Heart left ventricle (tissue), 16 donors: ENCODE measurements at regions not wholly inside any gene's neighbourhood (a gene's known extent, or its start where the extent isn't known, plus 50 kb on each side); places are given as distances from the start of the nearest gene placed in this dataset.
A peak's percentile ranks its signal among the peaks of the same experiment; 100 is the strongest.

Experiments
- ATAC-seq, 4 donors: fragments of 200-7000 bp; cut with Tn5 transposase; one replicate each; pipeline ENCODE4 v1.9.1; 2020 to 2022; ENCODE audit warnings: moderate library complexity in 4 of 4, mild to moderate bottlenecking in 3 of 4, moderate number of reproducible peaks in 1 of 4
- DNase-seq, 5 donors: peaks; one replicate each; pipeline ENCODE4 v3.0.0-alpha.2; 2020
- H3K27ac ChIP-seq, 12 donors: fragments of 200-600 bp; sonication (generic) in 4 of 12; one replicate each; pipeline versions ENCODE4 v1.5.0 to v1.8.0; 2016 to 2022; ENCODE audit warnings: mild to moderate bottlenecking in 2 of 12
- H3K27me3 ChIP-seq, 9 donors: fragments of 200-600 bp; sonication (generic) in 2 of 9; one replicate each; pipeline versions ENCODE4 v1.5.1 to v1.8.0; 2016 to 2022; ENCODE audit warnings: mild to moderate bottlenecking in 3 of 9
- H3K36me3 ChIP-seq, 9 donors: fragments of 200-600 bp; sonication (generic) in 2 of 9; one replicate each; pipeline versions ENCODE4 v1.5.0 to v1.8.0; 2018 to 2022; ENCODE audit warnings: mild to moderate bottlenecking in 2 of 9
- H3K4me1 ChIP-seq, 12 donors: fragments of 200-600 bp; sonication (generic) in 4 of 12; one replicate each; pipeline versions ENCODE4 v1.5.0 to v1.8.0; 2016 to 2022; ENCODE audit warnings: mild to moderate bottlenecking in 3 of 12
- H3K4me3 ChIP-seq, 12 donors: fragments of 200-600 bp; sonication (generic) in 4 of 12; one replicate each; pipeline versions ENCODE4 v1.5.0 to v1.8.0; 2017 to 2022; ENCODE audit warnings: mild to moderate bottlenecking in 9 of 12, moderate library complexity in 4 of 12
- H3K9me3 ChIP-seq, 12 donors: fragments of 200-600 bp; sonication (generic) in 4 of 12; one replicate each; pipeline versions ENCODE4 v1.5.0 to v1.8.0; 2016 to 2022; ENCODE audit warnings: mild to moderate bottlenecking in 1 of 12
- POLR2A ChIP-seq, 2 donors: fragments of 450-650 bp; IDR thresholded peaks; one replicate each; pipeline ENCODE4 v1.6.1; 2017; ENCODE audit warnings: antibody characterized with exemption in 2 of 2, mild to moderate bottlenecking in 2 of 2, moderate library complexity in 2 of 2
- WGBS, 4 donors: extraction: QIAGEN DNeasy Blood & Tissue Kit in 2 of 4; methylation state at CpG; one replicate each; pipeline versions ENCODE4 v1.1.5 to v1.1.7; 2013 to 2018; 5-methylcytosine and 5-hydroxymethylcytosine counted together
- intact Hi-C, 10 donors: fragments of 100-400 bp; cut with DNase I; formaldehyde crosslinking; loops; one replicate each; pipeline versions ENCODE4 v1.11.1 to v1.14.2; 2022
- TF ChIP-seq, protein P1 (sequence below), 12 donors: fragments of 200-600 bp; sonication (generic) in 4 of 12; IDR thresholded peaks; one replicate each; pipeline versions ENCODE4 v1.5.0 to v1.8.0; 2018 to 2022; ENCODE audit warnings: antibody characterized with exemption in 12 of 12, mild to moderate bottlenecking in 5 of 12
- donor health status: ischemic (EF 13 %, LVEDD 7.1; RV severe dilation, severe dysfunction).
- donor health status: healthy with polysubstance abuse.
- donor health status: DM: no; HTN: yes; CAD: no.
- donor health status: DM: no; HTN: no; CAD: no.
- donor health status: ischemic (EF 25% LVEDD 6.9; RV normal size, moderate dysfunction).
- donor health status: ischemic (EF 25% LVEDD 5.7; RV mildly dilated, moderate dysfunction).
- donor health status: healthy.
- donor health status: DM: yes; HTN: yes; CAD: no.
- donor health status: ischemic (EF 35%, LVEDD 5.7; RV mildly dilated, moderate dysfunction).
- donor health status: nonischemic (EF 11% LVEDD 7.7; RV severe dilation, severe dysfunction).
- donor health status: DM: yes; HTN: yes; CAD: no.
- donor health status: PGD.
- donor health status: ischemic (EF 29% LVEDD 5.4; RV normal size, mild dysfunction).
- donor health status: nonischemic (EF 23%, LVEDD 6.1; RV moderate dilation, normal function).

DNA sequence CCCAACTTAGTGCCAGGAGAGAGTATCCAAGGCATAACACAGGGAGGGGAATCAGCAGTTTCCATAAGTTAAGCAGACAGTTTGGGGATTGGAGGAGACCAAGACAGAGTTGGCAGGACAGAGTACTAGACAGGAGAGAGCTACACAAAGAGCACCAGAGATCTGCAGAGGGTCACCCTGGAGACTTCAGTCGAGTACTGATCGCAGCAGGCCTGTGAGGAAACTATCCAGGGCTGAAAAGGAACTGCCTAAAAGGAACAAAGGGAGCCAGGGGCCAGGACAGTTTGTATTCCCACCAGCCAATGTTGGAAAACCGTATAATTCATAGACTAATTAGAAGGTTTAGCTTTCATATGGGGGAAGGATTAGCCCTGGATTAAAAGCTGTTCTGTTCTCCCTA is 80.6 kb upstream of the ENPP6 start:
- 58 to 70% (median 62%) methylated on average over 3 of the region's 3 CpGs for WGBS, 4 donors
- Histone ChIP-seq H3K36me3 (no peaks in the 10 kb centered on the region), H3K27me3 (no peaks in the 10 kb centered on the region), H3K4me3 (no peak overlapping the region), H3K27ac (no peak overlapping the region), H3K4me1 (peaks cover 0 to 13% (median 0%) of the 10 kb centered on the region in 12 donors), H3K9me3 (peaks cover 0 to 10% (median 0%) of the 10 kb centered on the region in 12 donors)
- ATAC-seq: peak in 3 of 4 donors; percentile 30 to 49 (median 49)
- no peak for DNase-seq
- no peak for TF ChIP-seq POLR2A (IDR thresholded peaks at IDR 0.05)
- TF ChIP-seq, protein P1, sequence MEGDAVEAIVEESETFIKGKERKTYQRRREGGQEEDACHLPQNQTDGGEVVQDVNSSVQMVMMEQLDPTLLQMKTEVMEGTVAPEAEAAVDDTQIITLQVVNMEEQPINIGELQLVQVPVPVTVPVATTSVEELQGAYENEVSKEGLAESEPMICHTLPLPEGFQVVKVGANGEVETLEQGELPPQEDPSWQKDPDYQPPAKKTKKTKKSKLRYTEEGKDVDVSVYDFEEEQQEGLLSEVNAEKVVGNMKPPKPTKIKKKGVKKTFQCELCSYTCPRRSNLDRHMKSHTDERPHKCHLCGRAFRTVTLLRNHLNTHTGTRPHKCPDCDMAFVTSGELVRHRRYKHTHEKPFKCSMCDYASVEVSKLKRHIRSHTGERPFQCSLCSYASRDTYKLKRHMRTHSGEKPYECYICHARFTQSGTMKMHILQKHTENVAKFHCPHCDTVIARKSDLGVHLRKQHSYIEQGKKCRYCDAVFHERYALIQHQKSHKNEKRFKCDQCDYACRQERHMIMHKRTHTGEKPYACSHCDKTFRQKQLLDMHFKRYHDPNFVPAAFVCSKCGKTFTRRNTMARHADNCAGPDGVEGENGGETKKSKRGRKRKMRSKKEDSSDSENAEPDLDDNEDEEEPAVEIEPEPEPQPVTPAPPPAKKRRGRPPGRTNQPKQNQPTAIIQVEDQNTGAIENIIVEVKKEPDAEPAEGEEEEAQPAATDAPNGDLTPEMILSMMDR (IDR thresholded peaks at IDR 0.05): no peak
- intact Hi-C loops: no loop called here

DNA sequence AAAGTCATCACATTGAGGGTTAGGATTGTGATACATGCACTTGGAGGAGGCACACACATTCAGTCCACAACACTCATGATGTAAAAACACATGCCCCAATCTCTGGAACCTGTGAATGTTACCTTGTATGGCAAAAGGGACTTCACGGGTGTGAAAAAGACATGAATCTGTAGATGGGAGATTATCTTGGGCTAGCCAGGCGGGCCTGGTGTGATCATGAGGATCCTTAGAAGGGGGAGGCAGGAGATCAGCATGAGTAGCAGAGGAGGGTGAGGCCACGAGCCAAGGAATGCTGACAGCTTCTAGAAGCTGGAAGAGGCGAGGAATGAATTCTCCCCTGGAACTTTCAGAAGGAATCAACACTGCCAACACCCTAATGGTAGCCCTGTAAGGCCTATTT is 77.5 kb upstream of the ENPP6 start:
- DNase-seq: no peak
- Histone ChIP-seq H3K27me3 (no peaks in the 10 kb centered on the region), H3K27ac (no peak overlapping the region), H3K36me3 (no peaks in the 10 kb centered on the region), H3K9me3 (peaks cover 0 to 5% (median 0%) of the 10 kb centered on the region in 12 donors), H3K4me3 (no peak overlapping the region), H3K4me1 (peaks cover 0 to 17% (median 0%) of the 10 kb centered on the region in 12 donors)
- TF ChIP-seq, protein P1 (IDR thresholded peaks at IDR 0.05): no peak
- no peak for TF ChIP-seq POLR2A (IDR thresholded peaks at IDR 0.05)
- intact Hi-C loops: no loop called here
- 94 to 97% (median 96%) methylated on average over 4 of the region's 4 CpGs for WGBS, 4 donors
- ATAC-seq: no peak

DNA sequence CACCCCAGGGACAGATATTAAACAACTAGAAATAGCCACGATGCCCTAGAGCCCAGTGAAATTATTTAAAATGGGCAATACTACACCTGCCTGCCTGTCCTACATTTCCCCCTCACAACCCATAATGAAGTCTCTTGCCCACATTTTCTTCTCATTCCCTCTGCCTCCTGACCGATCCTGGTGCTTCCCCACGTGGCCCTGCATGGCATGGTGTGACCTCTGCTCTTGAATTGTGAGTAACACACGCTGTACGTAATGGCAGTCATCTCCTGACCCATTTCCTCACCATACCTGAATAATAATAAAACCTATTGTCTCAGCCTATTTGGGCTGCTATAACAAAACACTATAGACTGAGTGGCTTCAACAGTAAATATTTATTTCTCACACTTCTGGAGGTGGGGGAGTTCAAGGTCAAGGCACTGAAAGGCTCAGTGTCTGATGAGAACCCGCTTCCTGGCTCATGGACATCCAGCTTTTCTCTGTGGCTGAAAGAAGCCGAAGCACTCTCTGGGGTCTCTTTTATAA is 77.0 kb upstream of the ENPP6 start:
- H3K4me1 ChIP-seq: peaks cover 0 to 17% (median 0%) of the 10 kb centered on the region in 12 donors
- H3K36me3 ChIP-seq: no peaks in the 10 kb centered on the region
- WGBS, 4 donors: 84 to 96% (median 91%) methylated on average over 7 of the region's 7 CpGs
- ATAC-seq: no peak
- intact Hi-C loops: no loop called here
- H3K27ac ChIP-seq: no peak overlapping the region
- no peak for DNase-seq
- H3K27me3 ChIP-seq: no peaks in the 10 kb centered on the region
- no peak overlapping the region for H3K4me3 ChIP-seq
- TF ChIP-seq, protein P1 (IDR thresholded peaks at IDR 0.05): no peak
- TF ChIP-seq POLR2A (IDR thresholded peaks at IDR 0.05): no peak
- peaks cover 0 to 5% (median 0%) of the 10 kb centered on the region in 12 donors for H3K9me3 ChIP-seq

DNA sequence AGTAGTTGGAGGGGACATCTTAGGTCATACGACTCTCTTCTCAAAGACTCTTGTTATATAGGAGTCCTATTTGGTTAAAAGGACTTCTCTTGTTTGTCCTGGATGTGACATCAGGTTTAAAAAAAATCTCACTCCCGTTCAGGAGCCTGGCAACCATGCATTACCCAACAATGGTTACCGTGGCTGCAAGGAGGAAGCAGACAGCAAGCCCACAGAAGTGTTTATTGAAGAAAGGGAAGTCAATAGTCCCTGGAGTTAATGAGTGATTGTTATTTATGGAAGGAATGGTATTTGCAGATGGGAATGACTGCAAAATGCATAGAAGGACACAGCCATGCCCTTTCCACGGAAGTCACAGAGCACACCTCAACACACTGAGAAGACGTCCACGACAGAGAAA is 75.9 kb upstream of the ENPP6 start:
- peak in 3 of 4 donors; percentile 46 to 56 (median 54) for ATAC-seq
- H3K27ac ChIP-seq: peak overlapping the region in 1 of 12 donors; percentile 12

More for the DNA sequence above, 75.9 kb upstream of the ENPP6 start:
- WGBS, 4 donors: 45 to 64% (median 47%) methylated on average over 6 of the region's 6 CpGs
- TF ChIP-seq, protein P1 (IDR thresholded peaks at IDR 0.05): no peak
- TF ChIP-seq POLR2A (IDR thresholded peaks at IDR 0.05): no peak
- H3K9me3 ChIP-seq: peaks cover 0 to 5% (median 0%) of the 10 kb centered on the region in 12 donors
- intact Hi-C loops: no loop called here
- H3K4me1 ChIP-seq: peaks cover 0 to 17% (median 0%) of the 10 kb centered on the region in 12 donors
- DNase-seq: no peak
- H3K4me3 ChIP-seq: no peak overlapping the region
- no peaks in the 10 kb centered on the region for H3K27me3 ChIP-seq
- no peaks in the 10 kb centered on the region for H3K36me3 ChIP-seq
